GM12878 (cell line): ENCODE measurements at regions not wholly inside any gene's neighbourhood (a gene's known extent, or its start where the extent isn't known, plus 50 kb on each side); places are given as distances from the start of the nearest gene placed in this dataset.

Source experiments
- BRCA1 ChIP-seq: IDR thresholded peaks from 2 replicates; pipeline ENCODE4 v1.6.1; 2011; ENCODE audit warnings: low read depth, low read length, improper control_type of control experiment
- EZH2 ChIP-seq: IDR thresholded peaks from 2 replicates; pipeline ENCODE4 v1.6.1; 2012; ENCODE audit warnings: low read depth, mild to moderate bottlenecking, control low read depth, inconsistent platforms, low read length, borderline replicate concordance; ENCODE audit not compliant: control insufficient read depth
- FOXM1 ChIP-seq: IDR thresholded peaks from 2 replicates; pipeline ENCODE4 v1.6.1; 2012; ENCODE audit warnings: low read depth, mild to moderate bottlenecking, inconsistent platforms, low read length, moderate library complexity
- KDM1A ChIP-seq: fragments of 200-600 bp; sonication (generic); IDR thresholded peaks from 2 replicates; pipeline ENCODE4 v1.6.1; 2016; ENCODE audit warnings: borderline replicate concordance
- NFXL1 ChIP-seq: fragments of 450-650 bp; IDR thresholded peaks from 2 replicates; pipeline ENCODE4 v1.6.1; 2017; ENCODE audit warnings: antibody characterized with exemption, mild to moderate bottlenecking, borderline replicate concordance
- NFYB ChIP-seq: IDR thresholded peaks from 2 replicates; pipeline ENCODE4 v1.6.1; 2011; ENCODE audit warnings: low read depth, mild to moderate bottlenecking, low read length, improper control_type of control experiment, moderate library complexity; ENCODE audit not compliant: insufficient read depth
- PAX8 ChIP-seq: fragments of 450-650 bp; IDR thresholded peaks from 2 replicates; pipeline ENCODE4 v1.6.1; 2017; ENCODE audit warnings: mild to moderate bottlenecking, moderate library complexity
- POLR2A ChIP-seq: IDR thresholded peaks from 2 replicates; pipeline ENCODE4 v1.6.1; 2011; ENCODE audit warnings: low read depth, mild to moderate bottlenecking, low read length
- SPI1 ChIP-seq: IDR thresholded peaks from 2 replicates; pipeline ENCODE4 v1.6.1; 2011; ENCODE audit warnings: low read depth, mild to moderate bottlenecking, low read length, moderate library complexity, borderline replicate concordance; ENCODE audit not compliant: insufficient read depth
- YY1 ChIP-seq: IDR thresholded peaks from 2 replicates; pipeline ENCODE4 v1.6.1; 2011; ENCODE audit warnings: low read depth, mild to moderate bottlenecking, low read length
- ZSCAN29 ChIP-seq: fragments of 450-650 bp; IDR thresholded peaks from 2 replicates; pipeline ENCODE4 v1.6.1; 2017; ENCODE audit warnings: mild to moderate bottlenecking, moderate library complexity
- TF ChIP-seq, protein P1 (sequence below), 3 experiments: IDR thresholded peaks in 2 of 3; conservative IDR thresholded peaks in 1 of 3; 2 replicates each; pipeline ENCODE4 v1.5.1; 2011; ENCODE audit warnings: low read depth in 3 of 3, low read length in 3 of 3, mild to moderate bottlenecking in 3 of 3, control low read depth in 2 of 3, moderate library complexity in 2 of 3, inconsistent platforms in 1 of 3, mixed read lengths in 1 of 3; ENCODE audit not compliant: control insufficient read depth in 2 of 3, insufficient read depth in 1 of 3; ENCODE audit errors: extremely low read depth in 1 of 3
- TF ChIP-seq, protein P2 (sequence below): IDR thresholded peaks from 2 replicates; pipeline ENCODE4 v1.6.1; 2012; ENCODE audit warnings: low read depth, low read length, improper control_type of control experiment
- TF ChIP-seq, protein P3 (sequence below): IDR thresholded peaks from 2 replicates; pipeline ENCODE4 v1.6.1; 2011; ENCODE audit warnings: low read depth, low read length, improper control_type of control experiment, borderline replicate concordance

DNA sequence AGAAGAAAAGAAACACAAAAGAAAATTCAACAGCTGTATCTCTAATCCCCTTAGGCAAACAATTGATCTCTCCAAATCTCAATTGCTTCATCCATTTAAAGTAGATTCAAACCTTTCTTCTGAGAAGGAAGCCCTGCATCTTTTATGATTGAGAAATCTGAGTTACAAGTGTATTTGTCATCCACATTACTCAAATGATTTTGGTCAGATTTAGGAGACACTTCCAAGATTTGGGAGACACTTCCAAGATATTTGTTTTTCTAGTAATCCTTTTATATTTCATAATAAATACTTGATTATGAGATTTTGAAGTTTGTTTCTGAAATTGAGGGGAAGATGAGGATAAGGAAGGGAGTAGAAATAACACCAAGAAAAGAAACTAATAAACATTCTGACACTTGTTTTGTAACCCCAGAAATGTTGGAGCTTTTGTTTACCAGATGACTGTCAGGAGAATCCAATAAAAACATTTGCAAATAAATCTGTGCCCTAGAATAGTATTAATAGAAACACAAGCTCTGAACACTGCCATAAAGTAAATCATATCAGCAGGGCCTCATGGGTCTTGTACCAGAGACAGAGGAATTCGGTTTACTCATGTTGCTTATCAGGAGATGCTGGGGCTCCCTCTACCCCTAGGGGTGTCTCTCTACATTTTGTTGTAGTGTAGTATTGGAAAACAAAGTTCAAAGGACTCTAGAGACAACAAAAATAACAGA, 314.3 kb upstream of the NT5E start:
- no peak for TF ChIP-seq NFYB
- TF ChIP-seq, protein P1, sequence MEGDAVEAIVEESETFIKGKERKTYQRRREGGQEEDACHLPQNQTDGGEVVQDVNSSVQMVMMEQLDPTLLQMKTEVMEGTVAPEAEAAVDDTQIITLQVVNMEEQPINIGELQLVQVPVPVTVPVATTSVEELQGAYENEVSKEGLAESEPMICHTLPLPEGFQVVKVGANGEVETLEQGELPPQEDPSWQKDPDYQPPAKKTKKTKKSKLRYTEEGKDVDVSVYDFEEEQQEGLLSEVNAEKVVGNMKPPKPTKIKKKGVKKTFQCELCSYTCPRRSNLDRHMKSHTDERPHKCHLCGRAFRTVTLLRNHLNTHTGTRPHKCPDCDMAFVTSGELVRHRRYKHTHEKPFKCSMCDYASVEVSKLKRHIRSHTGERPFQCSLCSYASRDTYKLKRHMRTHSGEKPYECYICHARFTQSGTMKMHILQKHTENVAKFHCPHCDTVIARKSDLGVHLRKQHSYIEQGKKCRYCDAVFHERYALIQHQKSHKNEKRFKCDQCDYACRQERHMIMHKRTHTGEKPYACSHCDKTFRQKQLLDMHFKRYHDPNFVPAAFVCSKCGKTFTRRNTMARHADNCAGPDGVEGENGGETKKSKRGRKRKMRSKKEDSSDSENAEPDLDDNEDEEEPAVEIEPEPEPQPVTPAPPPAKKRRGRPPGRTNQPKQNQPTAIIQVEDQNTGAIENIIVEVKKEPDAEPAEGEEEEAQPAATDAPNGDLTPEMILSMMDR (IDR thresholded peaks at IDR 0.05 in 2 of 3, conservative IDR thresholded peaks at IDR 0.05 in 1 of 3; ENCODE audit: control insufficient read depth in 2 of 3, extremely low read depth in 1 of 3, insufficient read depth in 1 of 3, low read depth in 3 of 3, low read length in 3 of 3): no peak
- TF ChIP-seq, protein P2, sequence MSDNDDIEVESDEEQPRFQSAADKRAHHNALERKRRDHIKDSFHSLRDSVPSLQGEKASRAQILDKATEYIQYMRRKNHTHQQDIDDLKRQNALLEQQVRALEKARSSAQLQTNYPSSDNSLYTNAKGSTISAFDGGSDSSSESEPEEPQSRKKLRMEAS: no peak
- no peak for TF ChIP-seq KDM1A
- TF ChIP-seq SPI1: no peak
- TF ChIP-seq NFXL1: no peak
- TF ChIP-seq BRCA1: no peak
- TF ChIP-seq POLR2A: no peak
- TF ChIP-seq, protein P3, sequence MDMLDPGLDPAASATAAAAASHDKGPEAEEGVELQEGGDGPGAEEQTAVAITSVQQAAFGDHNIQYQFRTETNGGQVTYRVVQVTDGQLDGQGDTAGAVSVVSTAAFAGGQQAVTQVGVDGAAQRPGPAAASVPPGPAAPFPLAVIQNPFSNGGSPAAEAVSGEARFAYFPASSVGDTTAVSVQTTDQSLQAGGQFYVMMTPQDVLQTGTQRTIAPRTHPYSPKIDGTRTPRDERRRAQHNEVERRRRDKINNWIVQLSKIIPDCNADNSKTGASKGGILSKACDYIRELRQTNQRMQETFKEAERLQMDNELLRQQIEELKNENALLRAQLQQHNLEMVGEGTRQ: no peak
- TF ChIP-seq YY1: no peak
- TF ChIP-seq EZH2: no peak
- no peak for TF ChIP-seq ZSCAN29
- TF ChIP-seq PAX8: no peak
- no peak for TF ChIP-seq FOXM1
